ENCODE measurements at regions not wholly inside any gene's neighbourhood (a gene's known extent, or its start where the extent isn't known, plus 50 kb on each side); places are given as distances from the start of the nearest gene placed in this dataset.

DNA sequence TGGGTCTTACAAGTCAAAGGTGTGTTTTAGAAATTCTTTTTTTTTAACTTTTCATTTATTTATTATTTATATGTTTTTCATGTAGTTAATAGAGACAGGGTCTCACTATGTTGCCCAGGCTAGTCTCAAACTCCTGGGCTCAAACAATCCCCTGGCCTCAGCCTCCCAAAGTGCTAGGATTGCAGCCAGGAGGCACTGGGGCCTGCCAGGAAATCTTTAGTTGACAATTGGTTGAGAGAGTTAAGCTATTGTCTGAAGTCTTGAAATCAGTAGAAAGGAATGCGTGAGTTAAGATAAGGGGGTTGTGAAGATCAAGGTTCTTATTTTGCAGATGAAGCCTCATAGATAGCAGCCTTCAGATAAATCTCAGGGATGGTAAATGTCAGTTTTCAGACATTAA lies 245.4 kb upstream of the GALNT17 start:
- TF ChIP-seq, protein P1, sequence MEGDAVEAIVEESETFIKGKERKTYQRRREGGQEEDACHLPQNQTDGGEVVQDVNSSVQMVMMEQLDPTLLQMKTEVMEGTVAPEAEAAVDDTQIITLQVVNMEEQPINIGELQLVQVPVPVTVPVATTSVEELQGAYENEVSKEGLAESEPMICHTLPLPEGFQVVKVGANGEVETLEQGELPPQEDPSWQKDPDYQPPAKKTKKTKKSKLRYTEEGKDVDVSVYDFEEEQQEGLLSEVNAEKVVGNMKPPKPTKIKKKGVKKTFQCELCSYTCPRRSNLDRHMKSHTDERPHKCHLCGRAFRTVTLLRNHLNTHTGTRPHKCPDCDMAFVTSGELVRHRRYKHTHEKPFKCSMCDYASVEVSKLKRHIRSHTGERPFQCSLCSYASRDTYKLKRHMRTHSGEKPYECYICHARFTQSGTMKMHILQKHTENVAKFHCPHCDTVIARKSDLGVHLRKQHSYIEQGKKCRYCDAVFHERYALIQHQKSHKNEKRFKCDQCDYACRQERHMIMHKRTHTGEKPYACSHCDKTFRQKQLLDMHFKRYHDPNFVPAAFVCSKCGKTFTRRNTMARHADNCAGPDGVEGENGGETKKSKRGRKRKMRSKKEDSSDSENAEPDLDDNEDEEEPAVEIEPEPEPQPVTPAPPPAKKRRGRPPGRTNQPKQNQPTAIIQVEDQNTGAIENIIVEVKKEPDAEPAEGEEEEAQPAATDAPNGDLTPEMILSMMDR (IDR thresholded peaks at IDR 0.05), result no peak
- no peak for TF ChIP-seq POLR2A (IDR thresholded peaks at IDR 0.05)
- TF ChIP-seq POLR2AphosphoS5 (IDR thresholded peaks at IDR 0.05; ENCODE audit: insufficient read depth in 1 of 2, low read depth in 1 of 2), result no peak

All from vagina (tissue), 2 donors.